IMR-90 (cell line): ENCODE measurements at regions not wholly inside any gene's neighbourhood (a gene's known extent, or its start where the extent isn't known, plus 50 kb on each side); places are given as distances from the start of the nearest gene placed in this dataset.

Experiments
- ATAC-seq: fragments of 200-7000 bp; cut with Tn5 transposase; 2 replicates; pipeline ENCODE4 v1.9.1; 2020; ENCODE audit warnings: low read depth, mild to moderate bottlenecking, moderate library complexity
- BruUV-seq: library from RNA; stranded (reverse); fragments of 400-500 nt; replicated peaks from 2 replicates; lab custom pipeline; 2021; lab: Mats Ljungman, UMichigan
- CTCF ChIA-PET: fragments of 300-600 bp; formaldehyde crosslinking; extraction: SDS; loops from one replicate; lab custom pipeline; 2021; ENCODE audit warnings: antibody characterized with exemption; lab: Yijun Ruan, JAX
- POLR2A ChIA-PET: fragments of 300-600 bp; sonication (Branson Sonifier 250); formaldehyde crosslinking; loops from one replicate; lab custom pipeline; 2022; ENCODE audit warnings: antibody characterized with exemption; ENCODE audit not compliant: unreplicated experiment; lab: Charles Lee
- DNase-seq: peaks from one replicate; pipeline ENCODE4 v3.0.0; 2013
- H2AFZ ChIP-seq: replicated peaks from 2 replicates; pipeline ENCODE3; 2013; ENCODE audit warnings: low read length, mild to moderate bottlenecking; ENCODE audit not compliant: poor library complexity
- H2AK5ac ChIP-seq: 2 replicates; pipeline ENCODE4 v1.6.1; 2013; ENCODE audit warnings: low read depth, low read length, inconsistent platforms
- H2AK9ac ChIP-seq: replicated peaks from 2 replicates; pipeline ENCODE3; 2013; ENCODE audit warnings: mild to moderate bottlenecking, low read depth, low read length, moderate library complexity; ENCODE audit not compliant: poor library complexity
- H2BK120ac ChIP-seq: 2 replicates; pipeline ENCODE4 v1.6.1; 2013; ENCODE audit warnings: low read depth, low read length, inconsistent platforms
- H2BK15ac ChIP-seq: 3 replicates; pipeline ENCODE4 v1.6.1; 2013; ENCODE audit warnings: low read depth, low read length, inconsistent platforms
- H2BK20ac ChIP-seq: 2 replicates; pipeline ENCODE4 v1.6.1; 2013; ENCODE audit warnings: low read depth, mild to moderate bottlenecking, inconsistent platforms, low read length, moderate library complexity
- H2BK5ac ChIP-seq: 2 replicates; pipeline ENCODE4 v1.6.1; 2013; ENCODE audit warnings: mild to moderate bottlenecking, low read depth, low read length, inconsistent platforms; ENCODE audit not compliant: poor library complexity, severe bottlenecking
- H3K14ac ChIP-seq: replicated peaks from 2 replicates; pipeline ENCODE4 v1.6.1; 2013; ENCODE audit warnings: low read depth, low read length, inconsistent platforms
- H3K18ac ChIP-seq: 2 replicates; pipeline ENCODE4 v1.6.1; 2013; ENCODE audit warnings: low read depth, low read length, control low read depth
- H3K23ac ChIP-seq: 2 replicates; pipeline ENCODE4 v1.6.1; 2013; ENCODE audit warnings: low read depth, low read length, inconsistent platforms
- H3K27ac ChIP-seq: 2 replicates; pipeline ENCODE4 v1.5.1; 2013; ENCODE audit warnings: mild to moderate bottlenecking, control low read depth, low read length; ENCODE audit not compliant: insufficient read depth
- H3K27me3 ChIP-seq: 2 replicates; pipeline ENCODE4 v1.6.1; 2013; ENCODE audit warnings: low read length; ENCODE audit not compliant: control insufficient read depth, insufficient read depth
- H3K36me3 ChIP-seq: 2 replicates; pipeline ENCODE4 v1.6.1; 2013; ENCODE audit warnings: low read length, mixed read lengths; ENCODE audit not compliant: control insufficient read depth, insufficient read depth
- H3K4ac ChIP-seq: 2 replicates; pipeline ENCODE4 v1.6.1; 2013; ENCODE audit warnings: low read depth, low read length, inconsistent platforms
- H3K4me1 ChIP-seq: 2 replicates; pipeline ENCODE4 v1.6.1; 2013; ENCODE audit warnings: low read length, mixed read lengths; ENCODE audit not compliant: control insufficient read depth, insufficient read depth
- H3K4me2 ChIP-seq: 2 replicates; pipeline ENCODE4 v1.6.1; 2013; ENCODE audit warnings: low read depth, mild to moderate bottlenecking, control low read depth, low read length, moderate library complexity
- H3K4me3 ChIP-seq: 2 replicates; pipeline ENCODE4 v1.5.1; 2013; ENCODE audit warnings: low read depth, mild to moderate bottlenecking, control low read depth, low read length, moderate library complexity; ENCODE audit not compliant: insufficient read depth
- H3K56ac ChIP-seq: 2 replicates; pipeline ENCODE4 v1.6.1; 2013; ENCODE audit warnings: low read length, inconsistent platforms; ENCODE audit not compliant: insufficient read depth; ENCODE audit errors: extremely low read depth
- H3K79me1 ChIP-seq, 2 experiments: 2 replicates each; pipeline ENCODE4 v1.6.1; 2013; ENCODE audit warnings: low read length in 2 of 2, inconsistent platforms in 1 of 2, low read depth in 1 of 2
- H3K9ac ChIP-seq: 2 replicates; pipeline ENCODE4 v1.6.1; 2013; ENCODE audit warnings: low read depth, low read length, control low read depth
- H3K9me1 ChIP-seq: 2 replicates; pipeline ENCODE4 v1.6.1; 2013; ENCODE audit warnings: low read length, inconsistent platforms; ENCODE audit not compliant: insufficient read depth
- H3K9me3 ChIP-seq: 2 replicates; pipeline ENCODE4 v1.6.1; 2013; ENCODE audit warnings: low read length; ENCODE audit not compliant: control insufficient read depth, insufficient read depth
- H4K20me1 ChIP-seq: 2 replicates; pipeline ENCODE4 v1.6.1; 2013; ENCODE audit warnings: low read length, inconsistent platforms; ENCODE audit not compliant: insufficient read depth
- H4K5ac ChIP-seq: 2 replicates; pipeline ENCODE4 v1.6.1; 2013; ENCODE audit warnings: mild to moderate bottlenecking, low read depth, low read length, control low read depth
- H4K8ac ChIP-seq, 2 experiments: 2 replicates each; pipeline ENCODE4 v1.6.1; 2013; ENCODE audit warnings: low read depth in 2 of 2, low read length in 2 of 2, control low read depth in 1 of 2, inconsistent platforms in 1 of 2
- H4K91ac ChIP-seq: 2 replicates; pipeline ENCODE4 v1.6.1; 2013; ENCODE audit warnings: low read depth, low read length, inconsistent platforms; ENCODE audit not compliant: insufficient read depth
- BHLHE40 ChIP-seq: fragments of 150-350 bp; IDR thresholded peaks from 2 replicates; pipeline ENCODE4 v1.6.1; 2016; ENCODE audit warnings: mild to moderate bottlenecking, low read depth, low read length
- MAZ ChIP-seq: IDR thresholded peaks from 2 replicates; pipeline ENCODE4 v1.6.1; 2012; ENCODE audit warnings: low read depth, mild to moderate bottlenecking, low read length, improper control_type of control experiment, moderate library complexity, borderline replicate concordance
- POLR2A ChIP-seq: IDR thresholded peaks from 2 replicates; pipeline ENCODE4 v1.6.1; 2012; ENCODE audit warnings: mild to moderate bottlenecking, low read depth, low read length
- WGBS, 2 experiments: methylation state at CpG; one replicate each; pipeline versions ENCODE4 v1.1.5 to v1.1.7; 2013; ENCODE audit warnings: missing lambda C conversion rate in 2 of 2; ENCODE audit not compliant: insufficient read length in 1 of 2; ENCODE audit errors: extremely low coverage in 2 of 2; 5-methylcytosine and 5-hydroxymethylcytosine counted together
- dilution Hi-C: fragments of 300-500 bp; cut with HindIII; formaldehyde crosslinking; loops from one replicate; pipeline ENCODE4 v1.14.3; 2018; ENCODE audit warnings: low sequenced_read_pairs; ENCODE audit not compliant: unreplicated experiment
- in situ Hi-C: fragments of 300-500 bp; cut with MboI; formaldehyde crosslinking; loops from 3 replicates; pipeline ENCODE4 v1.14.3; 2019; ENCODE audit warnings: low sequenced_read_pairs, inconsistent platforms, mixed read lengths
- intact Hi-C: fragments of 100-400 bp; cut with micrococcal nuclease; formaldehyde crosslinking; loops from 2 replicates; pipeline ENCODE4 v1.10.0; 2022

DNA sequence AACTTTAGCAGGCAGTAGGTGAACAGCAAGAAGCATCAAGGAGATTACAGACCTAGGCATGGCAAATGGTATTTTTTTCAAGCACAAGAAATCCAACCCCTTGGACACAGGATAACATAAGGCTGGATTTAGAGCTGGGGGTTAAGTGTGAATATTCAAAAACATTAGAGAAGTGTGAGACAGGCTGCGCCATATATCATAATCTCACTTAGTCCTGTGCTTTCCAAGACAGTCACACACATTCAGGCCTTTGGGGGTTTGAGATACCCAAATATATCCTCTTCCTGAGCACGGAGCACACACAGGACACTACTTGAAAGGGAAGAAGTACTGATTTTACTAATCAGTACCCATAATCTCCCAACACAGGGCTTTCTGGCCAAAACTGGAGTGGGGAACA, 83.0 kb upstream of the CLDN18 start:
- no peak overlapping the region for H4K91ac ChIP-seq
- dilution Hi-C loops (no loop called here), intact Hi-C loops (no loop called here), in situ Hi-C loops (no loop called here)
- H2BK120ac ChIP-seq: no peak overlapping the region
- H3K14ac ChIP-seq: no peak overlapping the region
- DNase-seq (no peak), ATAC-seq (no peak)
- H3K79me1 ChIP-seq: no peaks in the 10 kb centered on the region
- TF ChIP-seq BHLHE40 (no peak), MAZ (no peak), POLR2A (no peak)
- no peak overlapping the region for H4K5ac ChIP-seq
- no peak overlapping the region for H3K18ac ChIP-seq
- H2AK9ac ChIP-seq: no peak overlapping the region
- no peaks in the 10 kb centered on the region for H3K9me1 ChIP-seq
- no peaks in the 10 kb centered on the region for H4K20me1 ChIP-seq
- no peak overlapping the region for H3K4me3 ChIP-seq
- no peaks in the 10 kb centered on the region for H3K36me3 ChIP-seq
- no peaks in the 10 kb centered on the region for H3K27me3 ChIP-seq
- no peak overlapping the region for H2BK5ac ChIP-seq
- H3K9me3 ChIP-seq: no peaks in the 10 kb centered on the region
- H3K9ac ChIP-seq: no peak overlapping the region
- no peak overlapping the region for H2BK15ac ChIP-seq
- H2AFZ ChIP-seq: no peak overlapping the region
- no peak overlapping the region for H3K56ac ChIP-seq
- no peak overlapping the region for H2BK20ac ChIP-seq
- no peaks in the 10 kb centered on the region for H3K4me1 ChIP-seq
- ChIA-PET POLR2A (interaction anchor here (0.6 kb wide), 1 partner anchor 1660 kb away, joined by 4 read pairs; no protein-coding TSS in a partner anchor), CTCF (no interaction called here)
- no TSS peak for BruUV-seq
- H3K4ac ChIP-seq: no peak overlapping the region
- H2AK5ac ChIP-seq: no peak overlapping the region
- H3K27ac ChIP-seq: no peak overlapping the region
- H3K4me2 ChIP-seq: no peak overlapping the region
- no peak overlapping the region for H4K8ac ChIP-seq
- no CpG with 5 or more reads among the region's 2 CpGs for whole genome bisulfite sequencing, 2 experiments
- H3K23ac ChIP-seq: no peak overlapping the region
